ENCODE measurements at regions not wholly inside any gene's neighbourhood (a gene's known extent, or its start where the extent isn't known, plus 50 kb on each side); places are given as distances from the start of the nearest gene placed in this dataset.
"Not testable (repeated sequence)": the region's sequence is repeated elsewhere in the genome, so short reads cannot be mapped to it uniquely, and the experiment has no call there.

DNA sequence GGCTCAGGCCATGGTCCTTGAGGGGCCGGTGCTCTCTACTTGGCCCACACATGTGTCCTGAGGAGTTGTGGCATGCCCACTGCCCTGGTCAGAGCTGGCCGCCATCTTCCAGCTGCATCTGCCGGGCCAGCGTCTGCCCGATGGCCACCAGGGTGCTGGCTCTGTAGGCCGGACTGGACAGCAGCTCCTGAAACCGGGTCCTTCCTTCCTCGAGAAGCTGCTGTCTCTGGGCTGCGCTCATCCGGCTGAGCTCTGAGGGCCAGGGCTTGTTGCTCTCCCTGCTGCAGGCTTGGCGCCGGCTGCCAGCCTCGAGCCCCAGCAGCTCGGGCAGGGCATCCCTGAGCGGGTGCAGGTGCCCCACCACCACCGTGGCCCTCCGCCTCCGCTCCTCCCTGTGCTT lies 182.1 kb downstream of the POTEC start:
- in situ Hi-C loops (cut with HindIII; ENCODE audit: low pct_unique_long_range_greater_than_20kb, low sequenced_read_pairs) = not testable (repeated sequence)

DNA sequence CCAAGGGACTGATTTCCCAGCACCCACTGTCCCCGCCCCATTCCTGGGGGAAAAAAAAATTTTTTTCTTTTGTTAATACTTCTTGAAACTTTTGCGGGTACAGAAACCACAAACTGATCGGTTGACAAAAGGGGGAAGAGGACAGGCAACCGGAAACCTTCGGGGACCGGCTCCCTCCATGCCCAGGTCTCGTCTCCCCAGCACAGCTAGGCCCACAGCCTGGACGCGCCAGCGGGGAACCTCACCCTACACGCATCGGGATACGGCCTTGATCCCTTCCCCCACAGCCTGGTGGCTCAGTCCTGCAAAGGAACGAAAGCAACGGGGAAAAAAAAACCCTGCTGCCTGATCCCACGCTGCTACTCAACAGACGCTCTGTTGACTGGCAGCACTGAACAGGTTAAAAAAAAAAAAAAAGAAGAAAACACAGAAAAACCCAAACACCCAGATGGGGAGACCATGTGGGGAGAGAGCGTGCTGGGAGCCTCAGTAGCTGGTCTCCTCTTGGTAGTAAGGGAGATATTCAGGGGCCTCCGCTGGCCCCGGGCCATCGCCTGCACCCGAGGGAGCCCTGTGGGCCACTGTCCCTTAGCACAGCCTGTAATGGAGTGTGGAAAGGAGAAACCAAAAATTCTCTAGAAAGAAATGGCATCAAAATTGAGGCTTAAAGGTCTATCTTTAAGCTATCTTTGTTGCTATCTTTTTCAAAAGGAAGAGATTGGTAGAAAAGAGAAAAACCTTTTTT lies 185.7 kb downstream of the POTEC start:
- DNase-seq (ENCODE audit: low read depth); in situ Hi-C loops (cut with HindIII; ENCODE audit: low pct_unique_long_range_greater_than_20kb, low sequenced_read_pairs): not testable (repeated sequence)

More for the DNA sequence above, 182.1 kb downstream of the POTEC start:
- not testable (repeated sequence) for DNase-seq (ENCODE audit: low read depth)

DNA sequence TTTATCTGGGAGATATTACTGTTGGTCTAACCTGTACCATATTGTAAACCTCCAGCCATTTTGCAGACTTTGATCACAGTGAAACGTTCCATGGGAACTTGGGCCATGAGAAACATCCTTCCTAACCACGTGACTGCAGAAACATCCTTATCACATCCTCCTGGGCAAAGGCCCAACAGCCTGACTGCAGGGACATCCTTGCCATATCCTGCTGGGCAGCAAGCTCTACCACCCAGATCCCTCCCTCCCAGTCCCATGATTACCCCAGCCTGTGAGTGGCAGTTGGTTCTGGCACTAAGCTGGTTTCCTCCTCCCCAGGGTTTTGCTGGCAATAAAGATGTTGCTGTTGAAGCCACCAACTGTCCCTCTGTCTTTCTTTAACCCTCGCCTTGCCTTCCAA lies 201.2 kb downstream of the POTEC start:
- in situ Hi-C loops (cut with HindIII; ENCODE audit: low pct_unique_long_range_greater_than_20kb, low sequenced_read_pairs); DNase-seq (ENCODE audit: low read depth): not testable (repeated sequence)

DNA sequence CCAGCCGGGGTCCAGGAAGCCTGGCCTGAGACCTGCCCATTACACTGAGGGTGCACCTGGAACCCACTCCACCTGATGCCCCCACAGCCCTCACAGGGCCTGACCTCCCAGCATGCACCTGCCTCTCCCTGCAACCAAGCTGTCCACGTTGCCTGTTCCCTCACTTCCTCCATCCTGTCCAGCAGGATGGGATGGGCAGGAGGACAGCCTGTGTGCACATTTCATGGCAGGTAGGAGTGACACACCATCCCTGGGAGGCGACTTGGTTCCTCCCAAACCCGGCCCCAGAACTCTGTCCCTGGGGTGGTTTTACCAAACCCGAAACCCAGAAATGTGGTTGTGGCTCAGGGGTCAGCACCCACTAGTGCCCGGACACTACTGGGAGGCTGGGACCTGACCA lies 203.8 kb upstream of the ZNF519 start:
- DNase-seq (ENCODE audit: low read depth); in situ Hi-C loops (cut with HindIII; ENCODE audit: low pct_unique_long_range_greater_than_20kb, low sequenced_read_pairs): not testable (repeated sequence)

DNA sequence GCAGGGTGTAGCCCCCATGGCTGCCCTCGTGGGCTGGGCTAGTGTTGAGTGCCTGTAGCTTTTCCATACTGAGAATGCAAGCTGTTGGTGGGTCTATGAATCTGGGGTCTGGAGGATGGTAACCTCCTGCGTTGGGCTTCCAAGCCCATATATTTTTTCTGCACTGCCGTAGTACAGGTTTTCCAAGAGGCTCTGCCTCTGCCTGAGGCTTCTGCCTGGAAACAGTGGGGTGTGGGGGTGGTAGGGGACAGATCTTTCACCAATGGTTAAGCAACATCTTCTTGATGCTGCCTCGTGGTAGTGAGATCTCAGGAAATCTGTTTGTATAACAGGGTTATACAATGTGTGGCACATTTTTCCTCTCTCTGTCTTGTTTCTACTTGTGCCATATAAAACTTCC lies 189.0 kb upstream of the ZNF519 start:
- DNase-seq (ENCODE audit: low read depth); in situ Hi-C loops (cut with HindIII; ENCODE audit: low pct_unique_long_range_greater_than_20kb, low sequenced_read_pairs): not testable (repeated sequence)

DNA sequence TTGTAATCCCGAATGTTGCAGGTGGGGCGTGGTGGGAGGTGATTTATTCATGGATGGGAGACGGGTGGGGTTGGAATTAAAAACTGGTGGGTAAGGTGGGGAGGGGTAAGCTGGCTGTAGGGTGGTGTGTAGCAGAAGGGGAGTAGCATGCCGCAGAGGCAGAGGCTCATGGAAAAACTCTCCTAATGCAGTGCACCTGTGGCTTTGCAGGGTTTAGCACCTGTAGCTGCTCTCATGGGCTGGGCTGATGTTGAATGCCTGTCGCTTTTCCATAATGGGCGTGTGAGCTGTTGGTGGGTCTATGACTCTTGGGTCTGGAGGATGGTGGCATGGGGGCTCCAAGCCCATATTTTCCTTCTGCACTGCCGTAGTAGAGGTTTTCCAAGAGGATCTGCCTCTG lies 169.0 kb upstream of the ZNF519 start:
- DNase-seq (ENCODE audit: low read depth); in situ Hi-C loops (cut with HindIII; ENCODE audit: low pct_unique_long_range_greater_than_20kb, low sequenced_read_pairs): not testable (repeated sequence)

DNA sequence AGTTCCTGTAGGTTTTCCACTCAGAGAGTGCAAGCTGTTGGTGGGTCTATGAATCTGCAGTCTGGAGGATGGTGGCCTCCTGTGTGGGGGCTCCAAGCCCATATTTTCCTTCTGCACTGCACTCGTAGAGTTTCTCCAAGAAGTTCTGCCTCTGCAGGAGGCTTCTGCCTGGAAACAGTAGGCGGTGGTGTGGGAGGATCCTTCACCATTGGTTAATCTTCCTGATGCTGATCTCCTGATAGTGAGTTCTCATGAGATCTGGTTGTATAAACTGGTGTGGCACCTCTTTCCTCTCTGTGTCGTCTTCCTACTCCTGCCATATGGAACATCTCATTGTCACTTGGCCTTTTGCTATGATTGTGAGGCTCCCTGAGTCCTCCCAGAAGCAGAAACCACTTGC lies 162.8 kb upstream of the ZNF519 start:
- DNase-seq (ENCODE audit: low read depth); in situ Hi-C loops (cut with HindIII; ENCODE audit: low pct_unique_long_range_greater_than_20kb, low sequenced_read_pairs): not testable (repeated sequence)

DNA sequence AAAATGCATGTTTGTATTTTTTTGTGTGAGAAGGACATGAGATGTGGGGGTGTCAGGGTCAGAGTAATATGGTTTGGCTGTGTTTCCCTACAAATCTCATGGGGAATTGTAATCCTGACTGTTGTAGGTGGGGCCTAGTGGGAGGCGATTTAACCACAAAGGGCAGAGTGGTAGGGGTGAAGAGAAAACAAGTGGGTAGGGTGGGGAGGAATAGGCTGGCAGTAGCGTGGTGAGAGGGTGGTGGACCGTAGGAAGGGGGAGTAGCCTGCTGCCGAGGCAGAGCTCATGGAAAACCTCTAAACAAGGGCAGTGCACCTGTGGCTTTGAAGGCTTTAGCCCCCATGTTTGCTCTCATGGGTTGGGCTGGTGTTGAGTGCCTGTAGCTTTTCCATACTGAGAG lies 152.8 kb upstream of the ZNF519 start:
- no peak for DNase-seq (ENCODE audit: low read depth)

DNA sequence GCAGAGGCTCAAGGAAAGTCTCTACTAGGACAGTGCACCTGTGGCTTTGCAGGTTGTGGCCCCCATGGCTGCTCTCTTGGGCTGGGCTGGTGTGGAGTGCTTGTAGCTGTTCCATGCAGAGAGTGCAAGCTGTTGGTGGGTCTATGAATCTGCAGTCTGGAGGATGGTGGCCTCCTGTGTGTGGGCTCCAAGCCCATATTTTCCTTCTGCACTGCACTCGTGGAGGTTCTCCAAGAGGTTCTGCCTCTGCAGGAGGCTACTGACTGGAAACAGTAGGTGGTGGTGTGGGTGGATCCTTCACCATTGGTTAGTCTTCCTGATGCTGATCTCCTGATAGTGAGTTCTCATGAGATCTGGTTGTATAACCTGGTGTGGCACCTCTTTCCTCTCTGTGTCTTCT lies 143.2 kb upstream of the ZNF519 start:
- in situ Hi-C loops (cut with HindIII; ENCODE audit: low pct_unique_long_range_greater_than_20kb, low sequenced_read_pairs); DNase-seq (ENCODE audit: low read depth): not testable (repeated sequence)

More for the DNA sequence above, 152.8 kb upstream of the ZNF519 start:
- in situ Hi-C loops (cut with HindIII; ENCODE audit: low pct_unique_long_range_greater_than_20kb, low sequenced_read_pairs) = no loop called here

DNA sequence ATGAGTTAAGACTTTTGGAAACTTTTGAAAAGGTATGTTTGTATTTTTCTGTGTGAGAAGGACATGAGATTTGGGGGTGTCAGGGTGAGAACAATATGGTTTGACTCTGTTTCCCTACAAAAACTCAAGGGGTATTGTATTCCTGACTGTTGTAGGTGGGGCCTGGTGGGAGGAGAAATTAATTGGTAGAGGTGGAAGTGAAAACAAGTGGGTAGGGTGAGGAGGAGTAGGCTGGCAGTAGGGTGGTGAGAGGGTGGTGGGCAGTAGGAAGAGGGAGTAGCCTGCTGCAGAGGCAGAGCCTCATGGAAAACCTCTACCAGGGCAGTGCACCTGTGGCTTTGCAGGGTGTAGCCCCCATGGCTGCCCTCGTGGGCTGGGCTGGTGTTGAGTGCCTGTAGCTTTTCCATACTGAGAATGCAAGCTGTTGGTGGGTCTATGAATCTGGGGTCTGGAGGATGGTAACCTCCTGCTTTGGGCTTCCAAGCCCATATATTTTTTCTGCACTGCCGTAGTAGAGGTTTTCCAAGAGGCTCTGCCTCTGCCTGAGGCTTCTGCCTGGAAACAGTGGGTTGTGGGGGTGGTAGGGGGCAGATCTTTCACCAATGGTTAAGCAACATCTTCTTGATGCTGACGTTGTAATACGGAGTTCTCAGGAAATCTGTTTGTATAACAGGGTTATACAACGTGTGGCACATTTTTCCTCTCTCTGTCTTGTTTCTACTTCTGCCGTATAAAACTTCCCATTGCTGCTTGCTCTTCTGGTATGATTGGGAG lies 133.6 kb upstream of the ZNF519 start:
- DNase-seq (ENCODE audit: low read depth); in situ Hi-C loops (cut with HindIII; ENCODE audit: low pct_unique_long_range_greater_than_20kb, low sequenced_read_pairs): not testable (repeated sequence)

DNA sequence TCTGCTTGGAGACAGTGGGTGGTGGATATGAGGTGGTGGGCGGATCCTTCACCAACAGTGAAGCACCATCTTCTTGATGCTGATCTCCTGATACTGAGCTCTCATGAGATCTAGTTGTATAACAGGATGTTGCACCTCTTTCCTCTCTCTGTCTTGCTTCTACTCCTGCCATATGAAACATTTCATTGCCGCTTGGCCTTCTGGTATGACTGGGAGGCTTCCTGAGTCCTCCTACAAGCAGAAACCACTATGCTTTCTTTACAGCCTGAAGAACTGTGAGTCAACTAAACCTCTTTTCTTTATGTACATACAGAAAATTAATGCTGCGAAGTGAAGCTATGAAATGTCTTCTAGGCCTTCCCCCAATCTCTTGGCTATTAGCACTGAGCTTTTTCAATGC lies 130.6 kb upstream of the ZNF519 start:
- DNase-seq (ENCODE audit: low read depth); in situ Hi-C loops (cut with HindIII; ENCODE audit: low pct_unique_long_range_greater_than_20kb, low sequenced_read_pairs): not testable (repeated sequence)

DNA sequence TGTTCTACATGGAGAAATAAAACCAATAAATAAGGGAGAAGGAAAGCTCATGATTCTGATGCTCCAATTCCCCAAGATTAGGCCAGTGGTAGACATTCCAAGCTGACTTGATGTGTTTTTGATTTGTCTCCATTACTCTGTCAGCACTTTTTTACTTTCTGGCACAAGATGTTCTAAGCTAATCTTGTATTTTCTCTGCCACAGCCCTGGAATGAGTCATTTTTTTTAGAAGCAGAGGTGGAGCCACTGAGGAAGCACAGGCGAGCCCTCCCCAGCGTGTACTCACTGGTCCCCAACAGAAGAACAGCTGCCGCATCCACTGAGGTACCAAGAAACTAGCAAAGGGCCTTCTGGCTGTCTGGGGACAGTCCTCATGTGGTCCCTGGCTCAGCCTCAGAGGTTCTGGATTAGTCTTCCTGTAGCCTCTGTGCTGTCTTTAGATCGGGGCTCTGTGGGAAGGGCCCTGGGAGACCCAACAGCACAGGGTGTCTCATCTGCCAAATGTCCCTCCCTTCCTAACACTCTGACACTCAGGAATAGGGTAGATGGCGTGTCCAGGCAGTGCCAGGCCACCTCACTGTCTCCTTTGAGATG lies 117.9 kb upstream of the ZNF519 start:
- in situ Hi-C loops (cut with HindIII; ENCODE audit: low pct_unique_long_range_greater_than_20kb, low sequenced_read_pairs); DNase-seq (ENCODE audit: low read depth): not testable (repeated sequence)

DNA sequence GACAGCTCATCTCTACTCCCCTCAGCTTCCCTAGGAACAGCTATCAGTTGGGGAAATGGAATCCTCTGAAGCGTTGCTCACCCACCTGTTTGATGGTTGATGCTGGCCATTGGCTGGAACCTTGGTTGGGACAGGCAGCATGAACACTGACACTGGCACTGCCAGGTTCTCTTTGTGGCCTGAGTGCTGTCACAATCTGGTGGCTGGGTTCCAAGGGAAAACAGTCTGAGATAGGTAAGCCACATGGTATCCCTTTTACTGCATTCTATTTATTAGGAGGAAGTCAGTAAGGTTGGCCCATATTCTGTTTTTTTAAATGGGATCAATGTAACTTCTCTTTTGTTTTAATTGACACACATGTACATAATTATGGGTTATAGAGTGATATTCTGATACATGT lies 107.0 kb upstream of the ZNF519 start:
- DNase-seq (ENCODE audit: low read depth); in situ Hi-C loops (cut with HindIII; ENCODE audit: low pct_unique_long_range_greater_than_20kb, low sequenced_read_pairs): not testable (repeated sequence)

DNA sequence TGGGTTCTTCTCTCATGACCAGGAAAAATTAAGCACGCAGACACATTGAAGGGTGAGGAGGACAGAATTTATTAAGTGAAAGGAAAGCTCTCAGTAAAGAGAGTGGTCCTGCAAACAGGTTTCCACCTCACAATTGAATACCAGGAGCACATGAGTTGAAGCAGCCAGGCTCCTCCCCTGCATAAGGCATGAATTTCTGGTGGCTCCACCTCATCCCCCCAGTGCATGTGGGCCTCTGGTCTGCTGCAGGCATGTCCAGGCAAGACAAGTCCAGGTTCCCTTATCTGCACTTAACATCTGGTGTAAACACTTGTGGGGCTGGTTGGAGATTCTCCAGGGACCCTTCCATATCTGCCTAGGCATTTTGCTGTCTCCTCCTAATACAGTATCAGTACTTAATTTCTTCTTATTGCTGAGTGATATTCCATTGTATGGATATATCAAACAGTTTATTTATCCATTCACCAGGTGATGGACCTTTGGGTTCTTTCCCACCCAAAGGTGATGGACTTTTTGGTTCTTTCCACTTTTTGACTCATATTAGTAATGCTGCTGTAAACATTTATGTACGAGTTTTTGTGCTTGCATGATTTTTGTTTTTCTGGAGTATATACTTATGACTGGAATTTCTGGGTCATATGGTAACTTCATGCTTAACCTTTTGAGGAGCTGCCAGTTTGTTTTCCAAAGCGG lies 104.3 kb upstream of the ZNF519 start:
- DNase-seq (ENCODE audit: low read depth); in situ Hi-C loops (cut with HindIII; ENCODE audit: low pct_unique_long_range_greater_than_20kb, low sequenced_read_pairs): not testable (repeated sequence)

DNA sequence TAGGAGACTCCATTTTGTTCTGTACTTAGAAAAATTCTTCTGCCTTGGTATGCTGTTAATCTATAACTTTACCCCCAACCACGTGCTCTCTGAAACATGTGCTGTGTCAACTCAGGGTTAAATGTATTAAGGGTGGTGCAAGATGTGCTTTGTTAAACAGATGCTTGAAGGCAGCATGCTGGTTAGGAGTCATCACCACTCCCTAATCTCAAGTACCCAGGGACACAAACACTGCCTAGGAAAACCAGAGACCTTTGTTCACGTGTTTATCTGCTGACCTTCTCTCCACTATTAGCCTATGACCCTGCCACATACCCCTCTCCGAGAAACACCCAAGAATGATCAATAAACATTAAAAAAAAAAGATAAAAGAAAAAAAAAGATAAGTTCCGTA lies 93.0 kb upstream of the ZNF519 start:
- in situ Hi-C loops (cut with HindIII; ENCODE audit: low pct_unique_long_range_greater_than_20kb, low sequenced_read_pairs); DNase-seq (ENCODE audit: low read depth): not testable (repeated sequence)

DNA sequence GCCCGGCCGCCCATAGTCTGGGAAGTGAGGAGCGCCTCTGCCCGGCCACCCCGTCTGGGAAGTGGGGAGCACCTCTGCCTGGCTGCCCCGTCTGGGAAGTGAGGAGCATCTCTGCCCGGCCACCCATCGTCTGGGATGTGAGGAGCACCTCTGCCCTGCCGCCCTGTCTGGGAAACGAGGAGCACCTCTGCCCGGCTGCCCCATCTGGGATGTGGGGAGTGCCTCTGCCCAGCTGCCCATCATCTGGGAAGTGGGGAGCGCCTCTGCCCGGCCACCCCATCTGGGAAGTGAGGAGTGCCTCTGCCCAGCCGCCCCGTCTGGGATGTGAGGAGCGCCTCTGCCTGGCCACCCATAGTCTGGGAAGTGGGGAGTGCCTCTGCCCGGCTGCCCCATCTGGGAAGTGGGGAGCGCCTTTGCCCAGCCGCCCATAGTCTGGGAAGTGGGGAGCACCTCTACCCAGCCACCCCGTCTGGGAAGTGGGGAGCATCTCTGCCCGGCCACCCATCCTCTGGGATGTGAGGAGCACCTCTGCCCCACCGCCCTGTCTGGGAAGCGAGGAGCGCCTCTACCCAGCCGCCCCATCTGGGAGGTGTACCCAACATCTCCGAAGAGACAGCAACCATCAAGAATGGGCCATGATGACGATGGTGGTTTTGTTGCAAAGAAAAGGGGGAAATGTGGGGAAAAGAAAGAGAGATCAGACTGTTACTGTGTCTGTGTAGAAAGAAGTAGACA lies 92.5 kb upstream of the ZNF519 start:
- DNase-seq (ENCODE audit: low read depth); in situ Hi-C loops (cut with HindIII; ENCODE audit: low pct_unique_long_range_greater_than_20kb, low sequenced_read_pairs): not testable (repeated sequence)

DNA sequence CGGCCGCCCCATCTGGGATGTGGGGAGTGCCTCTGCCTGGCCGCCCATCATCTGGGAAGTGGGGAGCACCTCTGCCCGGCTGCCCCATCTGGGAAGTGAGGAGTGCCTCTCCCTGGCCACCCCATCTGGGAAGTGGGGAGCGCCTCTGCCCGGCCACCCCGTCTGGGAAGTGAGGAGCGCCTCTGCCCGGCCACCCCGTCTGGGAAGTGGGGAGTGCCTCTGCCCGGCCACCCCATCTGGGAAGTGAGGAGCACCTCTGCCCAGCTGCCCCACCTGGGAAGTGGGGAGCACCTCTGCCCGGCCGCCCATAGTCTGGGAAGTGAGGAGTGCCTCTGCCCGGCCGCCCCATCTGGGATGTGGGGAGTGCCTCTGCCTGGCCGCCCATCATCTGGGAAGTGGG lies 91.7 kb upstream of the ZNF519 start:
- in situ Hi-C loops (cut with HindIII; ENCODE audit: low pct_unique_long_range_greater_than_20kb, low sequenced_read_pairs); DNase-seq (ENCODE audit: low read depth): not testable (repeated sequence)

Data from Caki2 (cell line).